Activated CD8-positive, alpha-beta T cell treated with anti-CD3 and anti-CD28 coated beads for 36 hours (primary cell): ENCODE measurements at regions not wholly inside any gene's neighbourhood (a gene's known extent, or its start where the extent isn't known, plus 50 kb on each side); places are given as distances from the start of the nearest gene placed in this dataset.

ENCODE experiments used
- ATAC-seq: fragments of 200-7000 bp; cut with Tn5 transposase; one replicate; pipeline ENCODE4 v1.10.0; 2021; ENCODE audit warnings: mild to moderate bottlenecking, moderate library complexity
- CTCF ChIA-PET: fragments of 350-600 bp; sonication (Branson Sonifier 250); formaldehyde crosslinking; loops from one replicate; lab custom pipeline; 2021; ENCODE audit warnings: antibody characterized with exemption; lab: Charles Lee
- POLR2A ChIA-PET: fragments of 350-600 bp; sonication (Branson Sonifier 250); formaldehyde crosslinking; loops from one replicate; lab custom pipeline; 2021; ENCODE audit warnings: antibody characterized with exemption; lab: Charles Lee
- DNase-seq: peaks from one replicate; pipeline ENCODE4 v3.0.0-alpha.2; 2020
- H3K27ac Mint-ChIP-seq: one replicate; pipeline ENCODE4 v1.8.0; 2021; ENCODE audit warnings: mild to moderate bottlenecking, mixed read lengths
- H3K27me3 Mint-ChIP-seq: one replicate; pipeline ENCODE4 v1.8.0; 2021; ENCODE audit warnings: mixed read lengths
- H3K36me3 Mint-ChIP-seq: one replicate; pipeline ENCODE4 v1.8.0; 2021; ENCODE audit warnings: low read depth, mixed read lengths
- H3K4me1 Mint-ChIP-seq: one replicate; pipeline ENCODE4 v1.8.0; 2021; ENCODE audit warnings: low read depth, mixed read lengths
- H3K4me3 Mint-ChIP-seq: one replicate; pipeline ENCODE4 v1.8.0; 2021; ENCODE audit warnings: mild to moderate bottlenecking, moderate library complexity, mixed read lengths
- H3K9me3 Mint-ChIP-seq: one replicate; pipeline ENCODE4 v1.8.0; 2021; ENCODE audit warnings: mixed read lengths
- CTCF ChIP-seq: fragments of 200-600 bp; IDR thresholded peaks from one replicate; pipeline ENCODE4 v1.8.0; 2022; ENCODE audit warnings: antibody characterized with exemption, mild to moderate bottlenecking
- intact Hi-C: fragments of 100-400 bp; cut with micrococcal nuclease; formaldehyde crosslinking; loops from one replicate; pipeline ENCODE4 v1.10.0; 2022

- ChIA-PET POLR2A (no interaction called here), CTCF (no interaction called here)
- ATAC-seq (no peak), DNase-seq (no peak)
- TF ChIP-seq CTCF = no peak
- peaks cover 2% of the 10 kb centered on the region for H3K9me3 Mint-ChIP-seq
- H3K27me3 Mint-ChIP-seq = no peaks in the 10 kb centered on the region
- H3K4me3 Mint-ChIP-seq = no peak overlapping the region
- intact Hi-C loops = no loop called here
- no peaks in the 10 kb centered on the region for H3K36me3 Mint-ChIP-seq
- H3K4me1 Mint-ChIP-seq = no peaks in the 10 kb centered on the region
- no peak overlapping the region for H3K27ac Mint-ChIP-seq
Observed at GRCh38 chr11:109553284-109553683, 131.3 kb downstream of the C11orf87 start.

GRCh38 chr11:109554951-109555350, 133.0 kb downstream of the C11orf87 start:
- Mint-ChIP-seq H3K9me3 (peaks cover 2% of the 10 kb centered on the region), H3K36me3 (no peaks in the 10 kb centered on the region), H3K4me3 (no peak overlapping the region), H3K4me1 (no peaks in the 10 kb centered on the region), H3K27ac (no peak overlapping the region), H3K27me3 (no peaks in the 10 kb centered on the region)
- no peak for TF ChIP-seq CTCF
- intact Hi-C loops = no loop called here
- ChIA-PET CTCF (no interaction called here), POLR2A (no interaction called here)
- ATAC-seq = no peak
- no peak for DNase-seq

- Mint-ChIP-seq H3K4me1 (no peaks in the 10 kb centered on the region), H3K36me3 (no peaks in the 10 kb centered on the region), H3K9me3 (peaks cover 9% of the 10 kb centered on the region), H3K4me3 (no peak overlapping the region), H3K27ac (no peak overlapping the region), H3K27me3 (no peaks in the 10 kb centered on the region)
- ATAC-seq (no peak), DNase-seq (no peak)
- POLR2A ChIA-PET = no interaction called here
- no peak for TF ChIP-seq CTCF
- intact Hi-C loops = no loop called here
- CTCF ChIA-PET = no interaction called here
Observed at GRCh38 chr11:109564241-109564640, 142.3 kb downstream of the C11orf87 start.

- no peaks in the 10 kb centered on the region for H3K27me3 Mint-ChIP-seq
- no peaks in the 10 kb centered on the region for H3K36me3 Mint-ChIP-seq
- TF ChIP-seq CTCF = no peak
- POLR2A ChIA-PET = no interaction called here
- intact Hi-C loops = no loop called here
- DNase-seq (no peak), ATAC-seq (no peak)
- H3K4me3 Mint-ChIP-seq = no peak overlapping the region
- H3K27ac Mint-ChIP-seq = no peak overlapping the region
- H3K9me3 Mint-ChIP-seq = peaks cover 2% of the 10 kb centered on the region
- H3K4me1 Mint-ChIP-seq = no peaks in the 10 kb centered on the region
- CTCF ChIA-PET = no interaction called here
Observed at GRCh38 chr11:109582470-109582869, 160.5 kb downstream of the C11orf87 start.

- ChIA-PET CTCF (no interaction called here), POLR2A (no interaction called here)
- ATAC-seq (no peak), DNase-seq (no peak)
- intact Hi-C loops = no loop called here
- Mint-ChIP-seq H3K27ac (no peak overlapping the region), H3K36me3 (no peaks in the 10 kb centered on the region), H3K27me3 (no peaks in the 10 kb centered on the region), H3K9me3 (no peaks in the 10 kb centered on the region), H3K4me1 (no peaks in the 10 kb centered on the region), H3K4me3 (no peak overlapping the region)
- TF ChIP-seq CTCF = no peak
Observed at GRCh38 chr11:109584001-109584972, 162.3 kb downstream of the C11orf87 start.
